DOHH2 (cell line): ENCODE measurements at regions not wholly inside any gene's neighbourhood (a gene's known extent, or its start where the extent isn't known, plus 50 kb on each side); places are given as distances from the start of the nearest gene placed in this dataset.

Experiments
- H3F3A ChIP-seq: fragments of 200-600 bp; sonication (generic), shearing (Covaris generic); 2 replicates; pipeline ENCODE4 v1.6.0; 2016; ENCODE audit warnings: antibody characterized with exemption, mild to moderate bottlenecking; ENCODE audit not compliant: control insufficient read depth, insufficient read depth
- H3K27ac ChIP-seq: fragments of 200-600 bp; sonication (generic); 2 replicates; pipeline ENCODE4 v1.5.1; 2014; ENCODE audit warnings: low read depth, mild to moderate bottlenecking, low read length, moderate library complexity
- H3K27me3 ChIP-seq: fragments of 200-600 bp; sonication (generic); 2 replicates; pipeline ENCODE4 v1.6.1; 2014; ENCODE audit warnings: mild to moderate bottlenecking, low read length, mixed read lengths; ENCODE audit not compliant: control insufficient read depth
- H3K36me3 ChIP-seq: fragments of 200-600 bp; sonication (generic); 2 replicates; pipeline ENCODE4 v1.6.1; 2014; ENCODE audit warnings: mild to moderate bottlenecking, low read length, moderate library complexity, mixed read lengths; ENCODE audit not compliant: control insufficient read depth
- H3K4me1 ChIP-seq: fragments of 200-600 bp; sonication (generic); 2 replicates; pipeline ENCODE4 v1.6.1; 2014; ENCODE audit warnings: mild to moderate bottlenecking, low read length, mixed read lengths; ENCODE audit not compliant: control insufficient read depth
- H3K4me2 ChIP-seq: fragments of 200-600 bp; sonication (generic); 2 replicates; pipeline ENCODE4 v1.6.0; 2014; ENCODE audit warnings: mild to moderate bottlenecking, low read length, moderate library complexity
- H3K4me3 ChIP-seq: fragments of 200-600 bp; sonication (generic); 2 replicates; pipeline ENCODE4 v1.5.1; 2014; ENCODE audit warnings: mild to moderate bottlenecking, low read length, mixed read lengths
- H3K79me2 ChIP-seq: fragments of 200-600 bp; sonication (generic); 2 replicates; pipeline ENCODE4 v1.6.1; 2014; ENCODE audit warnings: mild to moderate bottlenecking, low read length, mixed read lengths; ENCODE audit not compliant: control insufficient read depth
- H3K9me2 ChIP-seq: fragments of 200-600 bp; sonication (generic); replicated peaks from 2 replicates; pipeline ENCODE4 v1.6.1; 2014; ENCODE audit warnings: mild to moderate bottlenecking, low read length, mixed read lengths; ENCODE audit not compliant: control insufficient read depth
- H3K9me3 ChIP-seq: fragments of 200-600 bp; sonication (generic); 2 replicates; pipeline ENCODE4 v1.6.1; 2014; ENCODE audit warnings: antibody characterized with exemption, low read length, mixed read lengths; ENCODE audit not compliant: control insufficient read depth, insufficient read depth
- H4K20me1 ChIP-seq: fragments of 200-600 bp; sonication (generic); 2 replicates; pipeline ENCODE4 v1.6.0; 2014; ENCODE audit warnings: low read depth, mild to moderate bottlenecking, antibody characterized with exemption, low read length, moderate library complexity; ENCODE audit not compliant: control insufficient read depth, insufficient read depth
- CTCF ChIP-seq: fragments of 200-600 bp; sonication (generic); IDR thresholded peaks from one replicate; pipeline ENCODE4 v1.5.1; 2014; ENCODE audit warnings: antibody characterized with exemption, mild to moderate bottlenecking, low read depth, low read length; ENCODE audit not compliant: poor library complexity, severe bottlenecking
- EZH2phosphoT487 ChIP-seq: fragments of 200-600 bp; sonication (generic); IDR thresholded peaks from 2 replicates; pipeline ENCODE4 v1.6.1; 2017; ENCODE audit warnings: borderline replicate concordance, mild to moderate bottlenecking, antibody characterized with exemption, low read length, moderate library complexity, mixed read lengths

GRCh38 chr10:21309427-21309826, 216.1 kb downstream of the SKIDA1 start:
- Histone ChIP-seq H3K4me2 (no peak overlapping the region), H3K79me2 (no peaks in the 10 kb centered on the region), H3K27ac (no peak overlapping the region), H3K9me3 (no peaks in the 10 kb centered on the region), H3K9me2 (no peaks in the 10 kb centered on the region), H3F3A (no peaks in the 10 kb centered on the region), H3K36me3 (no peaks in the 10 kb centered on the region), H3K27me3 (no peaks in the 10 kb centered on the region), H4K20me1 (no peaks in the 10 kb centered on the region), H3K4me1 (peaks cover 11% of the 10 kb centered on the region), H3K4me3 (no peak overlapping the region)
- TF ChIP-seq CTCF (no peak), EZH2phosphoT487 (no peak)

- no peak for TF ChIP-seq EZH2phosphoT487
- no peak for TF ChIP-seq CTCF
- no peaks in the 10 kb centered on the region for H3K79me2 ChIP-seq
- no peaks in the 10 kb centered on the region for H3K9me3 ChIP-seq
- H4K20me1 ChIP-seq, result no peaks in the 10 kb centered on the region
- no peaks in the 10 kb centered on the region for H3F3A ChIP-seq
- H3K4me3 ChIP-seq, result no peak overlapping the region
- H3K9me2 ChIP-seq, result no peaks in the 10 kb centered on the region
- H3K27me3 ChIP-seq, result no peaks in the 10 kb centered on the region
- H3K36me3 ChIP-seq, result no peaks in the 10 kb centered on the region
- no peak overlapping the region for H3K4me2 ChIP-seq
- peaks cover 6% of the 10 kb centered on the region for H3K4me1 ChIP-seq
- no peak overlapping the region for H3K27ac ChIP-seq
Observed at GRCh38 chr10:21308946-21309345, 216.5 kb downstream of the SKIDA1 start.

- Histone ChIP-seq H3K9me2 (no peaks in the 10 kb centered on the region), H3K27ac (no peak overlapping the region), H3K36me3 (no peaks in the 10 kb centered on the region), H3F3A (no peaks in the 10 kb centered on the region), H3K27me3 (no peaks in the 10 kb centered on the region), H3K9me3 (no peaks in the 10 kb centered on the region), H3K4me3 (no peak overlapping the region), H4K20me1 (no peaks in the 10 kb centered on the region), H3K4me2 (no peak overlapping the region), H3K4me1 (no peaks in the 10 kb centered on the region), H3K79me2 (no peaks in the 10 kb centered on the region)
- no peak for TF ChIP-seq CTCF
- TF ChIP-seq EZH2phosphoT487, result no peak
Observed at GRCh38 chr10:21308018-21308417, 217.5 kb downstream of the SKIDA1 start.

GRCh38 chr10:21304608-21305007, 220.9 kb downstream of the SKIDA1 start:
- Histone ChIP-seq H3K79me2 (no peaks in the 10 kb centered on the region), H3K36me3 (no peaks in the 10 kb centered on the region), H3K4me3 (no peak overlapping the region), H3K27me3 (no peaks in the 10 kb centered on the region), H3F3A (no peaks in the 10 kb centered on the region), H3K9me3 (no peaks in the 10 kb centered on the region), H3K9me2 (no peaks in the 10 kb centered on the region), H3K4me1 (no peaks in the 10 kb centered on the region), H3K4me2 (no peak overlapping the region), H3K27ac (no peak overlapping the region), H4K20me1 (no peaks in the 10 kb centered on the region)
- no peak for TF ChIP-seq EZH2phosphoT487
